ENCODE measurements at regions not wholly inside any gene's neighbourhood (a gene's known extent, or its start where the extent isn't known, plus 50 kb on each side); places are given as distances from the start of the nearest gene placed in this dataset.
"Not testable (repeated sequence)": the region's sequence is repeated elsewhere in the genome, so short reads cannot be mapped to it uniquely, and the experiment has no call there.

GRCh38 chr6:48378884-48379407 lies 267.9 kb upstream of the PTCHD4 start:
- no TSS peak for BruUV-seq (replicated peaks)
- no peak for DNase-seq
- Histone ChIP-seq H3K4me1 (replicated peaks; ENCODE audit: insufficient read depth) (no peaks in the 10 kb centered on the region), H4K20me1 (ENCODE audit: insufficient read depth) (no peaks in the 10 kb centered on the region), H3K36me3 (ENCODE audit: low read depth) (no peaks in the 10 kb centered on the region), H3K79me2 (ENCODE audit: low read depth) (no peaks in the 10 kb centered on the region), H3K27ac (no peak overlapping the region), H3K4me3 (no peak overlapping the region), H3K9me3 (ENCODE audit: insufficient read depth, low read depth) (no peaks in the 10 kb centered on the region), H3K27me3 (ENCODE audit: insufficient read depth, low read depth) (no peaks in the 10 kb centered on the region), H3F3A (ENCODE audit: insufficient read depth, low read depth) (no peaks in the 10 kb centered on the region), H3K9me2 (ENCODE audit: insufficient read depth) (no peaks in the 10 kb centered on the region), H3K4me2 (no peak overlapping the region), H2AFZ (no peak overlapping the region)
- TF ChIP-seq CTCF (conservative IDR thresholded peaks at IDR 0.05): no peak
- no peak for TF ChIP-seq EZH2 (IDR thresholded peaks at IDR 0.05; ENCODE audit: low read depth)
- intact Hi-C loops (cut with micrococcal nuclease; ENCODE audit: unreplicated experiment): no loop called here
- CTCF ChIA-PET: no interaction called here
- POLR2A ChIA-PET (ENCODE audit: unreplicated experiment): interaction anchor here (0.6 kb wide), 1 partner anchor 751 kb away, joined by 3 read pairs; no protein-coding TSS in a partner anchor

GRCh38 chr6:48377115-48377514 lies 266.1 kb upstream of the PTCHD4 start:
- Histone ChIP-seq H3K27me3 (ENCODE audit: insufficient read depth, low read depth) (no peaks in the 10 kb centered on the region), H3K9me3 (ENCODE audit: insufficient read depth, low read depth) (no peaks in the 10 kb centered on the region), H3K79me2 (ENCODE audit: low read depth) (no peaks in the 10 kb centered on the region), H3K4me2 (no peak overlapping the region), H2AFZ (peak overlapping the region; percentile 62), H4K20me1 (ENCODE audit: insufficient read depth) (no peaks in the 10 kb centered on the region), H3K9me2 (ENCODE audit: insufficient read depth) (no peaks in the 10 kb centered on the region), H3K4me3 (no peak overlapping the region), H3K27ac (no peak overlapping the region), H3F3A (ENCODE audit: insufficient read depth, low read depth) (no peaks in the 10 kb centered on the region), H3K4me1 (replicated peaks; ENCODE audit: insufficient read depth) (no peaks in the 10 kb centered on the region), H3K36me3 (ENCODE audit: low read depth) (no peaks in the 10 kb centered on the region)
- no TSS peak for BruUV-seq (replicated peaks)
- intact Hi-C loops (cut with micrococcal nuclease; ENCODE audit: unreplicated experiment): no loop called here
- TF ChIP-seq EZH2 (IDR thresholded peaks at IDR 0.05; ENCODE audit: low read depth): no peak
- no peak for TF ChIP-seq CTCF (conservative IDR thresholded peaks at IDR 0.05)
- ChIA-PET POLR2A (ENCODE audit: unreplicated experiment) (no interaction called here), CTCF (no interaction called here)
- no peak for DNase-seq

GRCh38 chr6:48371226-48371625 lies 260.2 kb upstream of the PTCHD4 start:
- BruUV-seq (replicated peaks); H3F3A ChIP-seq (ENCODE audit: insufficient read depth, low read depth); DNase-seq; H3K27ac ChIP-seq; H2AFZ ChIP-seq; H3K36me3 ChIP-seq (ENCODE audit: low read depth); CTCF ChIA-PET; intact Hi-C loops (cut with micrococcal nuclease; ENCODE audit: unreplicated experiment); H3K9me2 ChIP-seq (ENCODE audit: insufficient read depth); H3K4me2 ChIP-seq; H3K27me3 ChIP-seq (ENCODE audit: insufficient read depth, low read depth); H4K20me1 ChIP-seq (ENCODE audit: insufficient read depth); H3K79me2 ChIP-seq (ENCODE audit: low read depth); H3K4me3 ChIP-seq; POLR2A ChIA-PET (ENCODE audit: unreplicated experiment); H3K9me3 ChIP-seq (ENCODE audit: insufficient read depth, low read depth); H3K4me1 ChIP-seq (replicated peaks; ENCODE audit: insufficient read depth): not testable (repeated sequence)

GRCh38 chr6:48369100-48369499 lies 258.1 kb upstream of the PTCHD4 start:
- no peak overlapping the region for H2AFZ ChIP-seq
- DNase-seq: no peak
- H3K4me3 ChIP-seq: no peak overlapping the region
- H3K79me2 ChIP-seq (ENCODE audit: low read depth): no peaks in the 10 kb centered on the region
- ChIA-PET POLR2A (ENCODE audit: unreplicated experiment) (no interaction called here), CTCF (no interaction called here)
- no peaks in the 10 kb centered on the region; the same call in 1 of the 2 replicates for H3K9me3 ChIP-seq (ENCODE audit: insufficient read depth, low read depth)
- H3K9me2 ChIP-seq (ENCODE audit: insufficient read depth): no peaks in the 10 kb centered on the region
- no peaks in the 10 kb centered on the region for H3F3A ChIP-seq (ENCODE audit: insufficient read depth, low read depth)
- H3K27ac ChIP-seq: no peak overlapping the region
- BruUV-seq (replicated peaks): no TSS peak
- H3K36me3 ChIP-seq (ENCODE audit: low read depth): no peaks in the 10 kb centered on the region
- H3K4me2 ChIP-seq: no peak overlapping the region
- H4K20me1 ChIP-seq (ENCODE audit: insufficient read depth): no peaks in the 10 kb centered on the region
- H3K27me3 ChIP-seq (ENCODE audit: insufficient read depth, low read depth): no peaks in the 10 kb centered on the region
- H3K4me1 ChIP-seq (replicated peaks; ENCODE audit: insufficient read depth): no peaks in the 10 kb centered on the region
- intact Hi-C loops (cut with micrococcal nuclease; ENCODE audit: unreplicated experiment): no loop called here
- no peak for TF ChIP-seq EZH2 (IDR thresholded peaks at IDR 0.05; ENCODE audit: low read depth)
- TF ChIP-seq CTCF (conservative IDR thresholded peaks at IDR 0.05): no peak

Measured in PC-9 (cell line).